ENCODE measurements at regions not wholly inside any gene's neighbourhood (a gene's known extent, or its start where the extent isn't known, plus 50 kb on each side); places are given as distances from the start of the nearest gene placed in this dataset.

DNA sequence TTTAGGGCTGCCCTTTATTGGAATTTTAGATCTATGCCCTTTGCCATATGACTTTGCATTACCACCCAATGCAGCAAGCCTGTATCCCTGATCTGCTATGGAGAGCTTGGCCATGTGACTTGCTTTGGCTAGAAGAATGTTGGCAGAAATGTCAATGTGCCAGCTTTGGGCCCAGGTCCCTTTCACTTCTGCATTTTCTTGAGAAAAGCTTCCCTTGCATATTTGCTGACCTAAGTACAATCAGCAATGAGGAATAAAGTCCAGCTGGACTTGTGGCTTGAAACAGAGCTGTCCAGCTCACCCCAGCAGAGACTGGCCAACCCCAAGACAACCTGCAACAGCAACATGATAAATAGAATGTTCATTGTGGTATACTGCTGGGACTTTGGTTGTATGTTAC, 135.9 kb downstream of the PAH start:
- no peaks in the 10 kb centered on the region for H3K36me3 Mint-ChIP-seq (ENCODE audit: insufficient read depth)
- no peak for DNase-seq
- H3K9me3 Mint-ChIP-seq, result no peaks in the 10 kb centered on the region
- no peak for ATAC-seq (replicated peaks)
- H3K4me3 Mint-ChIP-seq, result no peak overlapping the region
- no peaks in the 10 kb centered on the region for H3K4me1 Mint-ChIP-seq (ENCODE audit: low read depth in 2 of 2)
- H3K27me3 Mint-ChIP-seq, result no peaks in the 10 kb centered on the region
- H3K27ac Mint-ChIP-seq, result no peak overlapping the region

DNA sequence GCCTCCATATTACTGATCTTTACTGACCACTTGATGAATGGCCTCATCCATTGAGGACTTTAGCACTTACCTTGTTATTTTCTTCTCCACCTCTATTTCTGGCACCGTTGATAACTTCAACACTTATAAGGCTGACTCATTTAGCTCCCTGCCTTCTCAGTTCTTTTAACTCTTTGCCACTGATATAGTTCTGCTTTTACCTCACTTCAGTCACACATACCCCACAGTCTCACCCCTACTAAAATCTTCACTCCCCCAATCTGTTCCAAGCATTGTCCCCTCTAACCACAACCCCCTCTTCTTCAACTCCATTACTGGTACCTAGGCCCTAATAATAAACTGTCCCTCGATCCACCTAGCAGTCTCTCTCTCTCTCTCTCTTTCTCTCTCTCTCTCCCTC, 141.0 kb downstream of the PAH start:
- no peaks in the 10 kb centered on the region for H3K4me1 Mint-ChIP-seq (ENCODE audit: low read depth in 2 of 2)
- H3K4me3 Mint-ChIP-seq, result no peak overlapping the region
- no peaks in the 10 kb centered on the region for H3K9me3 Mint-ChIP-seq
- ATAC-seq (replicated peaks), result no peak
- H3K27me3 Mint-ChIP-seq, result no peaks in the 10 kb centered on the region
- no peaks in the 10 kb centered on the region for H3K36me3 Mint-ChIP-seq (ENCODE audit: insufficient read depth)
- no peak overlapping the region for H3K27ac Mint-ChIP-seq
- no peak for DNase-seq

DNA sequence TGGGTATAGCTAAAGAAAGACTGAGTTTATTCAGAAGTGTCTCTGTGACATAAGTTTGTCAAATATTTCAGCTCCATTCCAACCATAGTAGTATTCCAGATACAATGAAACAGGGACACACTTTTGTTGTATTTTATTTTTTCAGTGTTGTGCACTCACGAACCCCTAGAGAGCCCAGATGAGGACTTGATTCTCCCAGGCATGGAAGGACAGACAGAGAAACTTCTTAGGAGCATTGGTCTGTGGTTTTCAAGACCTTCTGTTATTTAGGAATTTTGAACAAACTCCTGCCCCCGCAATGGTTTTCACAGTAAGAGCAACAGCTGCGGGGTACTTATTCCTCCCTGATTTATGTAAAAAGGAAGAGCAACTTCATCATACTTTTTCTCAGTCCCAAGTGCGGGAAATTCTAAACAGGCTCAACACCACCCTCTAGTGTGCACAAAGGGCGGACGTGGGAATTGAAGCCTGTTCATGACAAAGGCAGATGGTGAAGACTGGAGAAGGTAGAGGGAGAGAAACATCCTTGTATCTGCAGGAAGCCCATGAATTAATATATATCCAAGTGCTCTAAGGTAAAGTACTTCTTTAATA, 147.6 kb downstream of the PAH start:
- Mint-ChIP-seq H3K36me3 (ENCODE audit: insufficient read depth) (no peaks in the 10 kb centered on the region), H3K4me3 (no peak overlapping the region), H3K9me3 (no peaks in the 10 kb centered on the region), H3K4me1 (ENCODE audit: low read depth in 2 of 2) (no peaks in the 10 kb centered on the region), H3K27ac (no peak overlapping the region), H3K27me3 (peaks cover 6 to 8% of the 10 kb centered on the region in 2 donors)
- DNase-seq (peak in 2 of 3 experiments; percentile 10 to 15), ATAC-seq (replicated peaks) (peak; percentile 27)

DNA sequence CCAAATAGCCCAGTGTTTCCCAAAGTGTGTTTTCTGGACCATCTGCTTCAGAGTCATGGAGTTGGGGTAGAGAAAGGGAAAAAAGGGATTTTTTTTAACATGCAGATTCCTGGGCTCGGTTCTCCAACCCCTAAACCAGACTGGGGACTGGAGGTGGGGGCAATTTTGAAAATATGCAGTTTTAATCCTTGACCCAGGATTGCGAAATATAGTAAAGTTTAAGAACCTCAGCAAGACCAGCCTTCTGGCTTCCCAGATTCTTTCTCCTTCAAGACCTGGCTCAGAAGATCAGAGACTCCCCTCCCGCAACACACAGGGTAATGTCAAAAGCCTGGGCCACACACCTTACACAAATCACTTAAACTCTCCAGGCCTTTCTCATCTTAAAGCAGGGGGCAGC, 150.1 kb downstream of the PAH start:
- no peak for DNase-seq
- no peak for ATAC-seq (replicated peaks)
- no peaks in the 10 kb centered on the region for H3K36me3 Mint-ChIP-seq (ENCODE audit: insufficient read depth)
- H3K27me3 Mint-ChIP-seq, result peaks cover 8 to 13% of the 10 kb centered on the region in 2 donors
- no peaks in the 10 kb centered on the region for H3K9me3 Mint-ChIP-seq
- H3K4me3 Mint-ChIP-seq, result no peak overlapping the region
- H3K4me1 Mint-ChIP-seq (ENCODE audit: low read depth in 2 of 2), result no peaks in the 10 kb centered on the region
- H3K27ac Mint-ChIP-seq, result no peak overlapping the region

DNA sequence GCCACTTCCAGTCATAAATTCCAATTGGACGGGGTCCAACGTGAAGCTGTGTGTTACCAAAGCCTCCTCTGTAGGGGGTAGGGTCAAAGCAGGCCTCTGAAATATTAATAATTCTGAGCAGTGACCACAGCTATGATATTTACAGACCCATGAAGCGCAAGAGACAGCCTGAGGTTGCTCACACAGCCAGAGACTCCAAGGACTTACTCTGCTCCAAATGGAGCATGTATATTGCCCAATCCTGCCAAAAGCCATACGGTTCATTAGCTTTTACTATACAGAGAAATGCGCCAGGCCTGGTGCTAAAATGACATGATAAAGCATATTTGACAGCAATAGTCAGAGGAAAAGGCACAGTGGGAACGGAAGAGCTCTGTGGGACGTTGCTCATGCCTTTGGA, 151.3 kb downstream of the PAH start:
- Mint-ChIP-seq H3K27me3 (peaks cover 6 to 13% of the 10 kb centered on the region in 2 donors), H3K9me3 (no peaks in the 10 kb centered on the region), H3K4me1 (ENCODE audit: low read depth in 2 of 2) (no peaks in the 10 kb centered on the region), H3K27ac (no peak overlapping the region), H3K36me3 (ENCODE audit: insufficient read depth) (no peaks in the 10 kb centered on the region), H3K4me3 (no peak overlapping the region)
- ATAC-seq (replicated peaks) (no peak), DNase-seq (no peak)

DNA sequence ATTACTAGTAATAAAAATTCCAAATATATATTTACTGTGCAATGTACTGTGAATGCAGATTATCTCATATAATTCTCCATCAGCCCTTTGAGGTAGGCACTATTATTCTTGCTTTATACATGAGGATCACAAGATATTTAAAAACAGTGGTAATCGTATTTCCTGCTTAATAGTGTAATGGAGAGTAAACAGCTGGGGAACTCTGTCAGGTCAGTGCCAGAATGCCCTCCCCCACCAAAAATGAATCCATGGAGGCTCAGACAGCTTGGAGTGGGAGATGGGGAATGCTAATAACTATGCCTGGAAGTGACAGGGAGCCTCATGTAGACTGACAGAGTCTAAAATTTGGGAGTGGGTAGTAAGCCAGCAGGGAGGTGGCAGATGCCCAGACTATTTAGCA, 153.6 kb downstream of the PAH start:
- H3K36me3 Mint-ChIP-seq (ENCODE audit: insufficient read depth), result no peaks in the 10 kb centered on the region
- H3K27ac Mint-ChIP-seq, result no peak overlapping the region
- no peaks in the 10 kb centered on the region for H3K9me3 Mint-ChIP-seq
- H3K4me1 Mint-ChIP-seq (ENCODE audit: low read depth in 2 of 2), result no peaks in the 10 kb centered on the region
- H3K4me3 Mint-ChIP-seq, result no peak overlapping the region
- H3K27me3 Mint-ChIP-seq, result peaks cover 0 to 7% of the 10 kb centered on the region in 2 donors
- DNase-seq (no peak), ATAC-seq (replicated peaks) (no peak)

DNA sequence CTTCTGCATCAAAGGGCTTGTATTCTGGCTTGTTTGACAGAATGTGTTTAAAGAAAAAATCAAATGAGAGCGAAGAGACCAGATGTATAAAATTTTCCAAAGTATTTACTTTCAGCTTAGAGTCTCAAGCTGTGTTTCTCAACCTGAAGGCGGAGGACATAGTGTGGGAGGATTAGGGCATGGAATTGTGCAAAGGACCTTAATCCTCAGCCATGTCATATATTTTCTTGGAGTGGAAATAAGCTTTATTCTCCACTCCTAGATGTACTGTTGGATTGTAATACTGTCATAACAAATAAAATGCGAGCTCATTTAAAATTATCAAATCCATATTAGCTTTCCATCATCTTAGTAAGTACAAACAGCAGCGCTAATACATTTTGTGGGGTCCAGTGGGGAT, 154.0 kb downstream of the PAH start:
- DNase-seq (no peak), ATAC-seq (replicated peaks) (no peak)
- Mint-ChIP-seq H3K4me3 (no peak overlapping the region), H3K4me1 (ENCODE audit: low read depth in 2 of 2) (no peaks in the 10 kb centered on the region), H3K9me3 (no peaks in the 10 kb centered on the region), H3K27ac (no peak overlapping the region), H3K27me3 (peaks cover 0 to 7% of the 10 kb centered on the region in 2 donors), H3K36me3 (ENCODE audit: insufficient read depth) (no peaks in the 10 kb centered on the region)

DNA sequence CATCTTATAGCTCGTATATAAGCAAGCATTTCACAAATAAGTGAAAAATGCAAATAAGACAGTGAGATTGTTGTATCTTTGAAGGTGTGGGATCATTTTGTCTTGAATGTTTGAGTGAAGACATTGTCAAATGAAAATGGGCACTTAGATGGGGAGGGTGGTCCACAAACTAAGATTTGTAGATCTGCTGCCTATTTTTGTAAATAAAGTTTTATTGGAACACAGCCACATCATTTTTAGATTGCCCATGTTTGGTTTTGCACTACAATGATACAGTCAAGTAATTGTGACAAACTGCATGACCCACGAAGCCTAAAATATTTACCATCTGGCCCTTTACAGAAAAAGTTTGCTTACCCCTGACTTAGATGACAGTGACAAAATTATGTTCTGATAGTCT, 156.7 kb downstream of the PAH start:
- Mint-ChIP-seq H3K27me3 (peaks cover 0 to 22% of the 10 kb centered on the region in 2 donors), H3K27ac (no peak overlapping the region)

DNA sequence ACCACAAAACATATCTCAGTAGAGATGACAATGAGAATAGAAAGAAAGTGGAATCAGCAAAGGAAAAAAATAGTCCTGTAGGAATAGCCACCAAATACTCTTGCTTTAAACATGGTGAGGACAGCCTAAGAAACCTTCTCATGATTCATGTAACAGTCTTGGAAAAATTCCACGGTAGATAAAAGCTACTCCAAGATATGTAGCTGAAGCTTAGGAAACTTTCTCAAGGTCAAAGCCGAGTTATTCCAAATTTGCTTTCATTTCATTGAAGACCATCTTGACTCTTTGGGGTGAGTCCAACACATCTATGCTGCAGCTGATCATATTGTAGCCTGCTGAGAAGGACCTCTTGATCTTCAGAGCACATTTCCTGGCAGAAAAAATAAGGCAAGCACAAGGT, 157.6 kb downstream of the PAH start:
- Mint-ChIP-seq H3K27ac (no peak overlapping the region), H3K4me3 (no peak overlapping the region), H3K36me3 (ENCODE audit: insufficient read depth) (no peaks in the 10 kb centered on the region), H3K4me1 (ENCODE audit: low read depth in 2 of 2) (no peaks in the 10 kb centered on the region), H3K9me3 (no peaks in the 10 kb centered on the region), H3K27me3 (peaks cover 0 to 22% of the 10 kb centered on the region in 2 donors)
- ATAC-seq (replicated peaks), result no peak
- DNase-seq, result no peak

More for the DNA sequence above, 156.7 kb downstream of the PAH start:
- ATAC-seq (replicated peaks) (no peak), DNase-seq (no peak)
- no peak overlapping the region for H3K4me3 Mint-ChIP-seq
- no peaks in the 10 kb centered on the region for H3K36me3 Mint-ChIP-seq (ENCODE audit: insufficient read depth)
- no peaks in the 10 kb centered on the region for H3K4me1 Mint-ChIP-seq (ENCODE audit: low read depth in 2 of 2)
- no peaks in the 10 kb centered on the region for H3K9me3 Mint-ChIP-seq

DNA sequence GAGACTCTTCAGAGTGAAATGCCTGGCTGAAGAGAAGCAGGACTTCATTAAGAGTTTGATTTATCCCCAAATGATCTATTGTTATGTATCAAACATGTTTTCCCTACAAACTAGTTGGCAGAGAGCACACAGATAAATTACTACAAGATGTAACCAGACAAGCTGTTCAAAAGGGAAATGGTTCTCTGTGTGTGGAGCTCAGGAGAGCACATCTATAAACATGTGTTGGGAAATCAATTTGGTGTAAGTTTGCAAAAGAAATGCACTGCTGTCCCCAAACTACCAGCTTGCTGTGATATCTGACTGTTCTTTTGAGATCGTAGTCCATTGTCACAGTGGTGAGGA, 159.2 kb downstream of the PAH start:
- Mint-ChIP-seq H3K36me3 (ENCODE audit: insufficient read depth) (no peaks in the 10 kb centered on the region), H3K9me3 (no peaks in the 10 kb centered on the region), H3K27me3 (peaks cover 0 to 15% of the 10 kb centered on the region in 2 donors), H3K27ac (no peak overlapping the region), H3K4me1 (ENCODE audit: low read depth in 2 of 2) (no peaks in the 10 kb centered on the region), H3K4me3 (no peak overlapping the region)
- DNase-seq, result no peak
- ATAC-seq (replicated peaks), result no peak

DNA sequence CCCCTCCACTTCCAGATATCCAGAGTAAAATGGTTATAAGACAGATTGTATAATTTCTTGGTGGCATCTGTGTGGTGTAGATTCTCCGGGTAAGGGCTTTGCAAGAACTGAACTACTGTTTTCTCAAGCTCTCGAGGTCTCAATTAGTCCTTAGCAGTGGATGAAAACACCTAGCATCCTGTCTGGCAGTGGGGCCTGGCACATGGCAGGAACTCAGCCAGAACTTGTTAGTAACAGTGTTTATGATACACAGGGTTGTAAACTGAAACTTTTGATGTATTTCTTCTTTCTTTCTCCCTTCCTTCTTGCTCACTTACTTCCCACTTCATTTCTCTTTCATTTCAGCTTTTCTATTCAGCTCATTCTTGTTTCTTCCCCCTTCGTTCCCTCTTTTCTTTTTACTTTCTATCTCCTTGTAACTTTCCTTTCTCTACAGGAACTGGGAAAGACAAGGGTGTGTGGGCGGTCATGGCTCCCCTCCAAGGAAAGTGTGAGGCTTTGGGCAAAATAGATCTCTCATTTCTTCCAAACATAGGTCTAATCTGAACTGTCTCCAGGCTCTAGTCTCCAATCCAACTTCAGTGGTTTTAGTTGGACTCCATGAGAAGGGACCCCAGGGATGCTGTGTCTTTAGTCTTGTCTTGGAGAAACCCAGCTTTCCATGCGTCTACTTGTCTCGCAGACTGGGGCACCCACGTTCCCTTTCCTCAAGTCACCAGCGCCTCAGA, 159.7 kb downstream of the PAH start:
- Mint-ChIP-seq H3K27me3 (peaks cover 0 to 17% of the 10 kb centered on the region in 2 donors), H3K27ac (no peak overlapping the region), H3K4me3 (no peak overlapping the region), H3K36me3 (ENCODE audit: insufficient read depth) (no peaks in the 10 kb centered on the region), H3K4me1 (ENCODE audit: low read depth in 2 of 2) (no peaks in the 10 kb centered on the region), H3K9me3 (no peaks in the 10 kb centered on the region)
- ATAC-seq (replicated peaks) (no peak), DNase-seq (no peak)

DNA sequence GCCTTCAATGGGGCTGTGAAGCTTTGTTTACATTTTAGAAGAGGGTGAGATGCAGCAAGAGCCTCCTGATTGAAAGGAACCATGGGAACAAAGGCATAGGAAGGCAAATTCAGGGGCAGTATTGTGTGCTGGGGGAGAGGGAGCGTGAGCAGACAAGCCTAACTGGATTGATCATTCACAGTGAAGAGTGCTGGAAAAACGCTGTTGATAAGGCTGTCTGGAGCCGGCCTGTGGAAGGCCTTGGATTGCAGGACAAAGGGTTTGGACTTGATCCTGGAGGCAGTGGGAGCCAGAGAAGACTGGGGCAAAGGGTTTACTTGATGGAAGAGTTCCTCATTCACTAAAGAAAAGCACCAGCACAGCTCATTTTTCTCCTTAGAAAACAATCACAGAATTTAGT, 160.5 kb downstream of the PAH start:
- DNase-seq, result no peak
- peaks cover 0 to 24% of the 10 kb centered on the region in 2 donors for H3K27me3 Mint-ChIP-seq
- H3K4me3 Mint-ChIP-seq, result no peak overlapping the region

DNA sequence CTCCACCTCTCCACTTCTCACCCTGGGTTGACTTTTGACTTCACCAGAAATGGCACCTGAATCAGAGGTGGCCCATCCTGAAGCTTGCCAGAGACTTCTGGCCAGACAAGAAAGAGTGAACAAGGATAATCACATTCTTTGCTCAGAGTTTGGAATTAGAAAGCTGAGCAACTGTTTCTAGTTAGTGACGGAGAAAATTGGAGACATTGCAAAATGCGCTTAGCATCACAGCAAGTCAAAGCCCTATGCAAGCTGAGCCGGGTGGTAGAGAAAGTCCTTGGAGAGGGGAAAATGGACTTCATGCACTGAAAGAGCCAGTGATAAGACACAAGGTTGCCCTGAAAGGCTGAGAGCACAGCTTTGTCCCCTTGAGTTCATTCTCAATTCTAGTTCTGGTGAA, 161.8 kb downstream of the PAH start:
- Mint-ChIP-seq H3K27me3 (peaks cover 0 to 24% of the 10 kb centered on the region in 2 donors), H3K9me3 (no peaks in the 10 kb centered on the region), H3K27ac (no peak overlapping the region), H3K4me1 (ENCODE audit: low read depth in 2 of 2) (no peaks in the 10 kb centered on the region), H3K4me3 (no peak overlapping the region), H3K36me3 (ENCODE audit: insufficient read depth) (no peaks in the 10 kb centered on the region)
- DNase-seq, result no peak
- no peak for ATAC-seq (replicated peaks)

More for the DNA sequence above, 160.5 kb downstream of the PAH start:
- no peak for ATAC-seq (replicated peaks)
- no peak overlapping the region for H3K27ac Mint-ChIP-seq
- no peaks in the 10 kb centered on the region for H3K36me3 Mint-ChIP-seq (ENCODE audit: insufficient read depth)
- H3K9me3 Mint-ChIP-seq, result no peaks in the 10 kb centered on the region
- H3K4me1 Mint-ChIP-seq (ENCODE audit: low read depth in 2 of 2), result no peaks in the 10 kb centered on the region

DNA sequence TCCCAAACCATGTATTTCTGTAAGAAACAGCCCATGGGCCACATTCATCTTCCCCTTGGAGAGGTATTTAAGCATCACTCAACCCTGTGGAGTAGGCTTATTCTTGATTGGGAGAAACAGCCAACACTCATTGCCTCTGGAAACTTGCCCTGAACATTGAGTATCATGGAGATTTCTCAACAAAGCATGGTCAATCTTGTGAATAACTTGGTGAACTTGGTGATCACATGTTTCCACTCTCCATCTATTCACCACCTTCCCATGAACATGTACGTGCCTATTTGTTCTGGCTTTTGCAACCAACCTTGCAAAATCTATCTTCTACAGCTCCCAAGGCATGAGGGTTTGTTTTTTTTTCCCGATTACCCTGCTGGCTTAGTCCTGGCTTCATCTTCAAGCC, 163.2 kb downstream of the PAH start:
- no peaks in the 10 kb centered on the region for H3K9me3 Mint-ChIP-seq
- no peaks in the 10 kb centered on the region for H3K4me1 Mint-ChIP-seq (ENCODE audit: low read depth in 2 of 2)
- H3K36me3 Mint-ChIP-seq (ENCODE audit: insufficient read depth), result no peaks in the 10 kb centered on the region
- no peak overlapping the region for H3K27ac Mint-ChIP-seq
- peaks cover 0 to 24% of the 10 kb centered on the region in 2 donors for H3K27me3 Mint-ChIP-seq
- H3K4me3 Mint-ChIP-seq, result no peak overlapping the region
- ATAC-seq (replicated peaks) (no peak), DNase-seq (no peak)

Data from effector memory CD8-positive, alpha-beta T cell (primary cell).